K562 (cell line): ENCODE measurements at regions not wholly inside any gene's neighbourhood (a gene's known extent, or its start where the extent isn't known, plus 50 kb on each side); places are given as distances from the start of the nearest gene placed in this dataset.

ENCODE experiments used
- CHD4 ChIP-seq: fragments of 200-600 bp; sonication (generic); IDR thresholded peaks from 3 replicates; pipeline ENCODE4 v1.6.1; 2012; ENCODE audit warnings: low read depth, mild to moderate bottlenecking, mixed read lengths, low read length, inconsistent platforms; ENCODE audit not compliant: insufficient read depth, insufficient replicate concordance, poor library complexity, severe bottlenecking
- ESRRA ChIP-seq: fragments of 450-650 bp; IDR thresholded peaks from 2 replicates; pipeline ENCODE4 v1.6.1; 2014; ENCODE audit warnings: low read depth, mild to moderate bottlenecking, moderate library complexity, borderline replicate concordance
- EZH2 ChIP-seq: IDR thresholded peaks from 2 replicates; pipeline ENCODE4 v1.6.1; 2012; ENCODE audit warnings: low read depth, mild to moderate bottlenecking, inconsistent platforms, low read length, borderline replicate concordance
- GMEB1 ChIP-seq: fragments of 250-450 bp; sonication (Bioruptor Pico); IDR thresholded peaks from 2 replicates; pipeline ENCODE4 v1.4.0; 2020; ENCODE audit warnings: mild to moderate bottlenecking
- HNRNPK ChIP-seq: fragments of 200-400 bp; formaldehyde crosslinking; IDR thresholded peaks from one replicate; pipeline ENCODE4 v1.6.1; 2018; ENCODE audit warnings: mild to moderate bottlenecking, low read depth, low read length; ENCODE audit not compliant: poor library complexity, severe bottlenecking
- MED1 ChIP-seq: sonication (generic); formaldehyde crosslinking; IDR thresholded peaks from 2 replicates; pipeline ENCODE4 v1.8.1; 2023; ENCODE audit warnings: missing genetic modification reagents, borderline replicate concordance
- MYC ChIP-seq, 2 experiments: fragments of 250-450 bp in 1 of 2; sonication (Bioruptor Pico) in 1 of 2; IDR thresholded peaks; 2 replicates each; pipeline versions ENCODE4 v1.5.1 to v1.6.1; 2012 to 2021; ENCODE audit warnings: low read depth in 2 of 2, borderline replicate concordance in 1 of 2, improper control_type of control experiment in 1 of 2, low read length in 1 of 2, mild to moderate bottlenecking in 1 of 2, moderate library complexity in 1 of 2
- NR2C2 ChIP-seq, 2 experiments: fragments of 200-800 bp in 1 of 2; sonication (Bioruptor generic) in 1 of 2; sonication (generic) in 1 of 2; formaldehyde crosslinking in 1 of 2; IDR thresholded peaks; 2 replicates each; pipeline versions ENCODE4 v1.6.1 to v1.8.0; 2016 to 2022; ENCODE audit warnings: mild to moderate bottlenecking in 1 of 2, missing compliant biosample characterization in 1 of 2, missing genetic modification characterization in 1 of 2, missing genetic modification reagents in 1 of 2
- RFX5 ChIP-seq: IDR thresholded peaks from 2 replicates; pipeline ENCODE4 v1.6.1; 2011; ENCODE audit warnings: low read depth, mild to moderate bottlenecking, improper control_type of control experiment, low read length
- TAF1 ChIP-seq: IDR thresholded peaks from 2 replicates; pipeline ENCODE4 v1.6.1; 2011; ENCODE audit warnings: mild to moderate bottlenecking, low read length, moderate library complexity; ENCODE audit not compliant: insufficient read depth, control insufficient read depth, severe bottlenecking; ENCODE audit errors: extremely low read depth
- TF ChIP-seq, protein P1 (sequence below), 3 experiments: IDR thresholded peaks in 2 of 3; conservative IDR thresholded peaks in 1 of 3; 2 replicates each; pipeline ENCODE4 v1.5.1; 2011 to 2012; ENCODE audit warnings: low read length in 3 of 3, mild to moderate bottlenecking in 3 of 3, control low read depth in 2 of 3, improper control_type of control experiment in 1 of 3, inconsistent platforms in 1 of 3, low read depth in 1 of 3, mixed read lengths in 1 of 3, moderate library complexity in 1 of 3; ENCODE audit not compliant: insufficient read depth in 2 of 3
- TF ChIP-seq, protein P2 (sequence below), 2 experiments: fragments of 450-650 bp in 1 of 2; sonication (generic) in 1 of 2; formaldehyde crosslinking in 1 of 2; IDR thresholded peaks in 1 of 2; conservative IDR thresholded peaks in 1 of 2; 2 replicates each; pipeline versions ENCODE4 v1.6.1 to v1.8.1; 2016 to 2023; ENCODE audit warnings: mild to moderate bottlenecking in 2 of 2, moderate library complexity in 2 of 2, inconsistent platforms in 1 of 2, missing genetic modification reagents in 1 of 2

DNA sequence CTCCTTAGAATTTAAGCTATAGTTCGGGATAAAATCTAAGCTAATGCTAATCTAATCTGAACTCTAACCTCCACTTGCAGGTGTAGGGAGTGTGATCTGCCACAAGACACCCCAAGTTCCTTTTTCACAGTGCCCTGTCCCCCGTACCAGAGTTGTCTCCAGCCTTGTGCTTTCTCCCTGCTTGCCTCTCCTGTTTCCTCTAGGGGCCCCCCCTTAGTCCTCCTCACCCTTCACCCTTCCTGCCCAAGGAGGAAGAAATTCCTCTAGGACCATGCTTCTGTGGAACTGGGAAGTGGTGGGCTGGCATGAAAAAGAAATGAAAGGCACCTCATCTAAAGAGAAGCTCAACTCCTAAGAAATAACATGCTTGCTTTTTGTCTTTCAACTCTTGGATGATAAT is 50.2 kb upstream of the BCL9 start:
- TF ChIP-seq, protein P1, sequence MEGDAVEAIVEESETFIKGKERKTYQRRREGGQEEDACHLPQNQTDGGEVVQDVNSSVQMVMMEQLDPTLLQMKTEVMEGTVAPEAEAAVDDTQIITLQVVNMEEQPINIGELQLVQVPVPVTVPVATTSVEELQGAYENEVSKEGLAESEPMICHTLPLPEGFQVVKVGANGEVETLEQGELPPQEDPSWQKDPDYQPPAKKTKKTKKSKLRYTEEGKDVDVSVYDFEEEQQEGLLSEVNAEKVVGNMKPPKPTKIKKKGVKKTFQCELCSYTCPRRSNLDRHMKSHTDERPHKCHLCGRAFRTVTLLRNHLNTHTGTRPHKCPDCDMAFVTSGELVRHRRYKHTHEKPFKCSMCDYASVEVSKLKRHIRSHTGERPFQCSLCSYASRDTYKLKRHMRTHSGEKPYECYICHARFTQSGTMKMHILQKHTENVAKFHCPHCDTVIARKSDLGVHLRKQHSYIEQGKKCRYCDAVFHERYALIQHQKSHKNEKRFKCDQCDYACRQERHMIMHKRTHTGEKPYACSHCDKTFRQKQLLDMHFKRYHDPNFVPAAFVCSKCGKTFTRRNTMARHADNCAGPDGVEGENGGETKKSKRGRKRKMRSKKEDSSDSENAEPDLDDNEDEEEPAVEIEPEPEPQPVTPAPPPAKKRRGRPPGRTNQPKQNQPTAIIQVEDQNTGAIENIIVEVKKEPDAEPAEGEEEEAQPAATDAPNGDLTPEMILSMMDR (IDR thresholded peaks at IDR 0.05 in 2 of 3, conservative IDR thresholded peaks at IDR 0.05 in 1 of 3; ENCODE audit: insufficient read depth in 2 of 3, low read depth in 1 of 3, low read length in 3 of 3): no peak
- TF ChIP-seq, protein P2, sequence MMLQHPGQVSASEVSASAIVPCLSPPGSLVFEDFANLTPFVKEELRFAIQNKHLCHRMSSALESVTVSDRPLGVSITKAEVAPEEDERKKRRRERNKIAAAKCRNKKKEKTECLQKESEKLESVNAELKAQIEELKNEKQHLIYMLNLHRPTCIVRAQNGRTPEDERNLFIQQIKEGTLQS (IDR thresholded peaks at IDR 0.05): no peak
- TF ChIP-seq, protein P2 (CRISPR knock-in tag; conservative IDR thresholded peaks at IDR 0.05): no peak
- TF ChIP-seq MYC (IDR thresholded peaks at IDR 0.05; ENCODE audit: low read depth, low read length) (no peak), MYC (CRISPR knock-in tag; IDR thresholded peaks at IDR 0.05; ENCODE audit: borderline replicate concordance, low read depth) (no peak), EZH2 (no peak), CHD4 (no peak), HNRNPK (no peak), RFX5 (no peak), ESRRA (no peak), TAF1 (no peak), NR2C2 (CRISPR knock-in tag; IDR thresholded peaks at IDR 0.05) (no peak), NR2C2 (tag; IDR thresholded peaks at IDR 0.05) (no peak), GMEB1 (CRISPR knock-in tag) (no peak), MED1 (CRISPR knock-in tag) (no peak)
